Mesendoderm (in vitro differentiated cells): ENCODE measurements at regions not wholly inside any gene's neighbourhood (a gene's known extent, or its start where the extent isn't known, plus 50 kb on each side); places are given as distances from the start of the nearest gene placed in this dataset.
A peak's percentile ranks its signal among the peaks of the same experiment; 100 is the strongest.

Experiments used
- DNase-seq: peaks from one replicate; pipeline ENCODE4 v3.0.0; 2013
- H2AK5ac ChIP-seq: 2 replicates; pipeline ENCODE4 v1.6.1; 2013; ENCODE audit warnings: low read length, inconsistent platforms
- H2BK120ac ChIP-seq: 2 replicates; pipeline ENCODE4 v1.6.1; 2013; ENCODE audit warnings: low read depth, mild to moderate bottlenecking, low read length, moderate library complexity, mixed read lengths
- H2BK15ac ChIP-seq: replicated peaks from 2 replicates; pipeline ENCODE4 v1.6.1; 2013; ENCODE audit warnings: low read depth, mild to moderate bottlenecking, moderate library complexity
- H2BK5ac ChIP-seq: 2 replicates; pipeline ENCODE4 v1.6.1; 2013; ENCODE audit warnings: low read length, inconsistent platforms
- H3K18ac ChIP-seq: 2 replicates; pipeline ENCODE4 v1.6.1; 2013; ENCODE audit warnings: mild to moderate bottlenecking, low read length, mixed read lengths
- H3K23ac ChIP-seq: one replicate; pipeline ENCODE4 v1.6.1; 2013; ENCODE audit warnings: low read length
- H3K27ac ChIP-seq: 2 replicates; pipeline ENCODE4 v1.5.1; 2013; ENCODE audit warnings: low read depth, mild to moderate bottlenecking, inconsistent platforms, low read length, moderate library complexity
- H3K27me3 ChIP-seq: 2 replicates; pipeline ENCODE4 v1.6.1; 2013; ENCODE audit warnings: low read length, control low read depth, mild to moderate bottlenecking, inconsistent platforms; ENCODE audit not compliant: insufficient read depth, poor library complexity
- H3K36me3 ChIP-seq: 2 replicates; pipeline ENCODE4 v1.6.1; 2013; ENCODE audit warnings: low read length, inconsistent platforms; ENCODE audit not compliant: control insufficient read depth, insufficient read depth
- H3K4ac ChIP-seq: one replicate; pipeline ENCODE4 v1.6.1; 2013; ENCODE audit warnings: low read depth, mild to moderate bottlenecking, low read length, moderate library complexity
- H3K4me1 ChIP-seq: 2 replicates; pipeline ENCODE4 v1.6.1; 2013; ENCODE audit warnings: low read depth, low read length, inconsistent platforms; ENCODE audit not compliant: control insufficient read depth
- H3K4me2 ChIP-seq: 2 replicates; pipeline ENCODE4 v1.6.1; 2013; ENCODE audit warnings: low read length
- H3K4me3 ChIP-seq: 2 replicates; pipeline ENCODE4 v1.5.1; 2013; ENCODE audit warnings: mild to moderate bottlenecking, low read length
- H3K56ac ChIP-seq: one replicate; pipeline ENCODE4 v1.6.1; 2013; ENCODE audit warnings: low read length
- H3K79me1 ChIP-seq: 2 replicates; pipeline ENCODE4 v1.6.1; 2013; ENCODE audit warnings: low read length, inconsistent platforms
- H3K79me2 ChIP-seq: 2 replicates; pipeline ENCODE4 v1.6.1; 2013; ENCODE audit warnings: mild to moderate bottlenecking, low read length; ENCODE audit not compliant: control insufficient read depth, insufficient read depth
- H3K9ac ChIP-seq: 2 replicates; pipeline ENCODE4 v1.6.1; 2013; ENCODE audit warnings: low read length, inconsistent platforms
- H4K5ac ChIP-seq: one replicate; pipeline ENCODE4 v1.6.1; 2013; ENCODE audit warnings: low read length
- H4K8ac ChIP-seq: one replicate; pipeline ENCODE4 v1.6.1; 2013; ENCODE audit warnings: low read depth, mild to moderate bottlenecking, control low read depth, low read length, moderate library complexity
- WGBS: extraction: QIAGEN DNeasy Blood & Tissue Kit; methylation state at CpG from one replicate; pipeline ENCODE4 v1.1.7; 2013; ENCODE audit warnings: low lambda C conversion rate, missing lambda C conversion rate; ENCODE audit not compliant: insufficient coverage; ENCODE audit errors: extremely low coverage; 5-methylcytosine and 5-hydroxymethylcytosine counted together

DNA sequence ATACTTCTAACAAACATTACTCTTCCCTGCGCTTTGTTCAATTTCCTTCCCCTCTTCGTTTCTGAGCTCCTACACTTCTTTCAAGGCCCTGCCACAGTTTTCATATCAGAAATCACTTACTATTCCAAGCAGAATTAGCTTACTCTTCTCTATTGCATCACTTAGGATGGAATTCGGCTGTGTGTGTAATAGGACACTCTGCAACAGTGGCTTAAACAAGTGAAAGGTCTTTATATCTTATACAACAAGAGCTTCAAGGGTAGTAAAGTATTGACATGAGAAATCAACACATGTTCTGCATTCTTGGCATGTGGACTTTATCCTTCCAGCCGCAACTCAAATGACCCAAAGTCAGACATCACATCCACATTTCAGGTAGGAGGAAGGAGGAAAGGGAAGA, 279.6 kb downstream of the PCDH20 start:
- H3K27me3 ChIP-seq: no peaks in the 10 kb centered on the region
- no peak overlapping the region for H4K8ac ChIP-seq
- no peak overlapping the region for H3K27ac ChIP-seq
- H2BK5ac ChIP-seq: no peak overlapping the region
- H3K4me3 ChIP-seq: no peak overlapping the region
- no peak overlapping the region for H2BK120ac ChIP-seq
- H3K79me1 ChIP-seq: no peaks in the 10 kb centered on the region
- no peak overlapping the region for H3K9ac ChIP-seq
- H3K18ac ChIP-seq: no peak overlapping the region
- no CpG with 5 or more reads among the region's 4 CpGs for WGBS
- H3K56ac ChIP-seq: no peak overlapping the region
- H3K4ac ChIP-seq: no peak overlapping the region
- H4K5ac ChIP-seq: no peak overlapping the region
- no peak overlapping the region for H3K4me2 ChIP-seq
- no peaks in the 10 kb centered on the region for H3K36me3 ChIP-seq
- H2AK5ac ChIP-seq: no peak overlapping the region
- no peak for DNase-seq
- no peak overlapping the region for H2BK15ac ChIP-seq
- peaks cover 2% of the 10 kb centered on the region for H3K4me1 ChIP-seq
- no peaks in the 10 kb centered on the region for H3K79me2 ChIP-seq
- H3K23ac ChIP-seq: no peak overlapping the region

DNA sequence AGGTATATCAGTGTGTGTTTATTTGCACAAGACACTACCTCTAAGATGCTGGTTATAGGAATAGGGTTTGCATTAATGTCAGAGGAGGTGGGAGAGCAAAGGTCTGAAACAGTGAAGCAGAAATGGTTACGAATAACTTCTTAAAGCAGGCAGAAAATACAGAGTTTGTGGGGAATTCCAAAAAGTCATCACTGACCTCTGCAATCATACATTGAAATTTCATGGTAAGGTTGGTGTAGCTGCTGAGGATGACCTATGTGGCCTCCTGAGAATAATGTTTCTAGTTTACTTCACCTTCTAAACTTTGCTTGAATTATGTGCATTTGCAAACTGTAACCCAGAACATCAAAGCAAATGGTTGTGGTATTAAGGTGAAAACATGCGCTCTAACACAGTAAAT, 280.1 kb downstream of the PCDH20 start:
- H3K18ac ChIP-seq: no peak overlapping the region

DNA sequence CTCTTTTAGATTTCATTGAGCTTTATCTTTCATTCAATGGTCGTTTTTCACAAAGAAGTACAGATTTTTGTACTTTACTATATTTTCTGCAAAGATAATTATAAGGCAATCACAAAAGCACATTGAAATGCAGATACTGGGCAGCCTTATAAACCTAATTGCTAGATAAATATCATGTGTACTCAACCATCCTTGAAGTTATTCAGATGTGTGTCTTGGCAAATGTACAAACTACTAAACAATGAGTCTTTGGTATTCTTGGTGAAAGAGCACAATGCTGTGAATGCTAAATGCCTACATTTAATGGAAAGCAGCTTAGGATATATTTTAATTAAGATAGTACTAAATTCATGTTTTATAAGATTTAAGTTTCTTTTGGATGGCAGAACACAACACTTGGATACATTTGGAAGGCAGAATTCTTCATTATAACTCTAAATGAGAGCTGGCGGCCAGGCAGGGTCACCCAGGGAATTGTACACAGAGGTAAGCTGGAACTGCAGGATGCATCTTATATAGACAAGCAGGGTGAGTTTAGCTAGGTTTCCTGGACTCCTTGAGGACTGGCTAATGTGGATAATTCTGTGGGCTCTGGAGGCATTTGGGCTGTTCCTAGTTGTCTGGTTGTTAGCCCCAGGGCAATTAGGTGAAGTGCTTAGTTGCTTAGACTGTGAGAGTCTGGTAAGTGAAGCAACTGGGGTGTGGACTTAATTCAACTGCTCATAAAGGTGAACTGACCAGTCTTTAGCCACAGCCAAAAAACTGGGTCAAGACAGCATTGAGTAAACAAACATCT, 286.6 kb downstream of the PCDH20 start:
- peak; percentile 25 for DNase-seq
- Histone ChIP-seq H2BK5ac (no peak overlapping the region), H2AK5ac (no peak overlapping the region), H3K79me2 (no peaks in the 10 kb centered on the region), H3K9ac (no peak overlapping the region), H4K8ac (no peak overlapping the region), H2BK15ac (no peak overlapping the region), H3K4ac (no peak overlapping the region), H2BK120ac (no peak overlapping the region), H3K27me3 (no peaks in the 10 kb centered on the region), H3K36me3 (no peaks in the 10 kb centered on the region), H3K4me3 (no peak overlapping the region), H3K4me2 (no peak overlapping the region), H3K4me1 (no peaks in the 10 kb centered on the region), H4K5ac (no peak overlapping the region), H3K56ac (no peak overlapping the region), H3K18ac (no peak overlapping the region), H3K23ac (no peak overlapping the region), H3K79me1 (no peaks in the 10 kb centered on the region), H3K27ac (no peak overlapping the region)
- no CpG with 5 or more reads among the region's 2 CpGs for WGBS

More for the DNA sequence above, 280.1 kb downstream of the PCDH20 start:
- H3K27me3 ChIP-seq: no peaks in the 10 kb centered on the region
- no peak overlapping the region for H2BK120ac ChIP-seq
- no peak overlapping the region for H4K8ac ChIP-seq
- H2BK5ac ChIP-seq: no peak overlapping the region
- no peak overlapping the region for H3K4ac ChIP-seq
- H3K79me1 ChIP-seq: no peaks in the 10 kb centered on the region
- no peak overlapping the region for H3K4me2 ChIP-seq
- peaks cover 2% of the 10 kb centered on the region for H3K4me1 ChIP-seq
- H2BK15ac ChIP-seq: no peak overlapping the region
- no peak overlapping the region for H3K27ac ChIP-seq
- H3K79me2 ChIP-seq: no peaks in the 10 kb centered on the region
- no peak overlapping the region for H3K4me3 ChIP-seq
- H4K5ac ChIP-seq: no peak overlapping the region
- H3K23ac ChIP-seq: no peak overlapping the region
- WGBS: no CpG with 5 or more reads among the region's 2 CpGs
- no peak for DNase-seq
- no peak overlapping the region for H2AK5ac ChIP-seq
- H3K56ac ChIP-seq: no peak overlapping the region
- H3K36me3 ChIP-seq: no peaks in the 10 kb centered on the region
- H3K9ac ChIP-seq: no peak overlapping the region

DNA sequence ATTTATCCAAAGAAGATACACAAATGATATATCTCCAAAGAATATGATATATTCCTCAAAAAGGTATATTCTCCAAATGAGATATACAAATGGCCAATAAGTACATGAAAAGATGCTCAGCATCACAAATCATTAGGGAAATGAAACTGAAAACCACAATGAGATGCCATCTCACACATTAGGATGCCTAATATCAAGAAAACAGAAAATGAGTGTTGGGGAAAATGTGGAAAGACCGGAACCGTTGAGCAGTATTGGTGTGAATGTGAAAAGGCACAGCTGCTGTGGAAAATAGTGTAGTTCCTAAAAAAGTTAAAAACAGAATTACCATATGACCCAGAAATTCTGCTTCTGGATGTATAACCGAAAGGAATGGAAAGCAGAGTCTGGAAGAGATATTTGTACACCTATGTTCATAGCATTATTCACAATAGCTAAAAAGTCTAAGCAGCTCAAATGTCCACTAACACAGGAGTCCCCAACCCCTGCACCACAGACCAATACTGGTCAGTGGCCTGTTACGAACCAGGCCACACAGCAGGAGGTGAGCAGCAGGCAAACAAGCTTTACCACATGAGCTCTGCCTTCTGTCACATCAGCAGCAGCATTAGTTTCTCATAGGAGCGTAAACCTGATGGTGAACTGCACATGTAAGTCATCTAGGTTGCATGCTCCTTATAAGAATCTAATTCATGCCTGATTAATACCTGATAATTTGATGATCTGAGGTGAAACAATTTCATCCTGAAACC, 291.9 kb downstream of the PCDH20 start:
- Histone ChIP-seq H3K9ac (no peak overlapping the region), H3K18ac (no peak overlapping the region), H3K27me3 (no peaks in the 10 kb centered on the region), H3K4me1 (no peaks in the 10 kb centered on the region), H2BK5ac (no peak overlapping the region), H3K79me1 (no peaks in the 10 kb centered on the region), H4K5ac (no peak overlapping the region), H2BK120ac (no peak overlapping the region), H3K4me2 (no peak overlapping the region), H3K79me2 (no peaks in the 10 kb centered on the region), H3K27ac (no peak overlapping the region), H3K4ac (no peak overlapping the region), H2BK15ac (no peak overlapping the region), H2AK5ac (no peak overlapping the region), H3K23ac (no peak overlapping the region), H3K4me3 (no peak overlapping the region), H3K56ac (peak overlapping the region; percentile 34), H3K36me3 (no peaks in the 10 kb centered on the region), H4K8ac (no peak overlapping the region)
- WGBS: no CpG with 5 or more reads among the region's 5 CpGs
- DNase-seq: no peak

DNA sequence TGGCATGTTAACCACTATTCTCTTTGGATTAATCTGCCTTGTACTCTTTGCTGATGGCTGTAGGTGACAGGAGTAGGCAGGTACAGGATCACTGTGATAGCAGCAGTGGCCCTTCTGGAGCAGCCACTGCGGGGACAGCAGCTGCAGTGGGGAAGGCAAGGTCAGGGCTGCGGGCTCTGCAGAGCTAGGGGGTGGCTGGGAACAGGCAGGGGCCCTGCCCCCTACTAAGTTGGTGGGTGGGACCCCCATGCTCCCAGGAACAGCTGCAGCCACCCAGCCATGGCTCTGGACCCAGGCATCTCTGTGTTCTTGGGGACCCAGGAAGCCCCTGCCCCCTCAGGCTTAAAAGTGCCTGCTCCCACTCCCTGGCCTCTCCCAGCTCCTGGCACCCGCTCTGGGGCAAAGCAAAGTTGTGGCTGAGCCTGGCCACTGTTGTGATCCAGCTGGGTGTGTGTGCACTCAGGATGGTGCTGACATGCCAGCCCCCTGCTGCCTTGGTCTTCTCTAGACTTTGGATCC, 302.4 kb downstream of the PCDH20 start:
- H4K8ac ChIP-seq: no peak overlapping the region
- H3K4me3 ChIP-seq: no peak overlapping the region
- no peaks in the 10 kb centered on the region for H3K4me1 ChIP-seq
- H3K79me1 ChIP-seq: no peaks in the 10 kb centered on the region
- H3K4ac ChIP-seq: no peak overlapping the region
- no peak overlapping the region for H2BK120ac ChIP-seq
- H2BK15ac ChIP-seq: no peak overlapping the region
- H3K36me3 ChIP-seq: no peaks in the 10 kb centered on the region
- no peaks in the 10 kb centered on the region for H3K79me2 ChIP-seq
- no peak overlapping the region for H3K23ac ChIP-seq
- H3K27ac ChIP-seq: no peak overlapping the region
- no CpG with 5 or more reads among the region's 3 CpGs for WGBS
- no peak overlapping the region for H3K4me2 ChIP-seq
- no peak overlapping the region for H4K5ac ChIP-seq
- no peak overlapping the region for H2AK5ac ChIP-seq
- DNase-seq: no peak
- H3K9ac ChIP-seq: no peak overlapping the region
- no peak overlapping the region for H3K18ac ChIP-seq
- H3K27me3 ChIP-seq: no peaks in the 10 kb centered on the region
- no peak overlapping the region for H3K56ac ChIP-seq
- H2BK5ac ChIP-seq: no peak overlapping the region
